ENCODE measurements at regions not wholly inside any gene's neighbourhood (a gene's known extent, or its start where the extent isn't known, plus 50 kb on each side); places are given as distances from the start of the nearest gene placed in this dataset.

DNA sequence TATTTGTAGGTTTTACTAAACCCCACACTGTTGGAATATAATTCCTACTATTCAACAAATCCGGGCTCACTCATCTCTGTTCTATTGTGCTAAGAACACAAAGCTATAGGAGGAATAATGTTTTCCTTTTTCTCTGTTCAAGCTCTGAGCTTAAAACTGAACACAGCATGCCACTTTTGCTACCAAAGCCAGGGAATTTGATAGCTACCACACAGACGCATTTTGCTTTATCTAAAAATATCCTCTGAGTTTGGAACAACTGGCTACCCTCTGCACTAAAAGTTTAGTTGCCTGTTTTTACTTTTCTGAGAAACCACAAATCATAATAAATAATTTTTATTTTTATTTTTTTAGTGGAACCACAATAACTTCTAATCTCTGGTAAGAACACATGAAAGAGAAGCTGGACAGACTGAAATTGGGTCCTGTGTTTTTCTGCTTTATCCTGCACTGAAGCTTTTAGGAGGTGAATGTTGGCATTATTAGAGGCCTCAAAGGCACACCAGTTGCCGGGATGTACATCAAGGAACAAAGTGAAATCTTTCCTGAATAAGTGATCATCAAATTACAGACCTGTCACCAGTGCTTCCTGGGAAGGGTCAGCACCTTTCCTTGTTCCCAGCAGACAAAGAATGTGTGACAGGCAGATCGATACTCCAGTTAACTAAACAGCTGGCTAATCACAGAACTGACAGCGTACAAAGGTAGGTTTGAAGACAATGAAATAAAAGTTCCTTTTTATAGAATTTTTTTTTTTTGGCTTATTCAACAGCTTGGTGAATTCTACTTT is 523.2 kb upstream of the TENM4 start:
- ChIA-PET POLR2A (ENCODE audit: partially characterized antibody) (no interaction called here), CTCF (ENCODE audit: partially characterized antibody) (interaction anchor here (0.6 to 1.1 kb wide), 3 partner anchors 18 to 1032 kb away, joined by 3 to 4 read pairs (median 3); no protein-coding TSS in a partner anchor)
- Histone ChIP-seq H4K8ac (ENCODE audit: extremely low read depth, insufficient read depth, low read length) (no peak overlapping the region), H3K79me2 (ENCODE audit: control insufficient read depth in 1 of 2, insufficient read depth in 2 of 2, low read length in 2 of 2) (no peaks in the 10 kb centered on the region), H3K36me3 (ENCODE audit: control insufficient read depth in 2 of 4, insufficient read depth in 4 of 4, low read length in 3 of 4) (no peaks in the 10 kb centered on the region), H3K4me3 (ENCODE audit: extremely low read depth in 1 of 4, insufficient read depth in 2 of 4, low read depth in 3 of 4, low read length in 4 of 4) (no peak overlapping the region), H3K4ac (replicated peaks; ENCODE audit: insufficient read length, low read depth, low read length) (no peak overlapping the region), H2BK120ac (replicated peaks; ENCODE audit: low read depth, low read length) (no peak overlapping the region), H3K27ac (ENCODE audit: low read depth, low read length) (no peak overlapping the region), H3K56ac (replicated peaks; ENCODE audit: insufficient read length, low read depth, low read length) (no peak overlapping the region), H3K9ac (replicated peaks in 1 of 4; ENCODE audit: extremely low read depth in 1 of 4, low read depth in 3 of 4, low read length in 3 of 4) (no peak overlapping the region), H3K9me3 (ENCODE audit: insufficient read depth in 2 of 2, low read depth in 1 of 2, low read length in 1 of 2) (peaks cover 3 to 4% of the 10 kb centered on the region in 2 experiments; a peak in 2 of 4 replicates), H3K23ac (ENCODE audit: insufficient read length) (no peak overlapping the region), H4K5ac (ENCODE audit: insufficient read length, low read depth, low read length) (no peak overlapping the region), H4K20me1 (replicated peaks in 1 of 2; ENCODE audit: control insufficient read depth in 1 of 2, insufficient read depth in 2 of 2, low read length in 2 of 2) (no peaks in the 10 kb centered on the region), H2AFZ (ENCODE audit: low read length) (no peak overlapping the region), H2AK5ac (ENCODE audit: low read depth, low read length) (no peak overlapping the region), H2BK15ac (ENCODE audit: low read length) (no peak overlapping the region), H3K27me3 (replicated peaks in 1 of 4; ENCODE audit: control insufficient read depth in 3 of 4, extremely low read depth in 1 of 4, insufficient read depth in 3 of 4, low read length in 3 of 4) (no peaks in the 10 kb centered on the region), H3K4me1 (replicated peaks in 1 of 4; ENCODE audit: control insufficient read depth in 3 of 4, insufficient read depth in 4 of 4, low read length in 3 of 4) (no peaks in the 10 kb centered on the region), H4K91ac (replicated peaks; ENCODE audit: insufficient read length, low read length) (no peak overlapping the region), H3K23me2 (ENCODE audit: low read depth, low read length) (no peaks in the 10 kb centered on the region), H2BK20ac (ENCODE audit: low read length) (no peak overlapping the region), H2BK12ac (ENCODE audit: low read depth, low read length) (no peak overlapping the region), H3K79me1 (ENCODE audit: low read depth, low read length) (no peaks in the 10 kb centered on the region), H3K18ac (ENCODE audit: extremely low read depth, low read length) (no peak overlapping the region), H2BK5ac (ENCODE audit: low read depth, low read length) (no peak overlapping the region), H3K4me2 (ENCODE audit: insufficient read depth in 1 of 2, low read depth in 2 of 2, low read length in 2 of 2) (no peak overlapping the region), H3K14ac (ENCODE audit: insufficient read length) (no peak overlapping the region)
- no peak for DNase-seq (ENCODE audit: low read depth in 1 of 2, low spot score in 2 of 2)
- FAIRE-seq = no peak
- WGBS, 2 experiments (ENCODE audit: extremely low coverage in 1 of 2, insufficient coverage in 1 of 2, insufficient read length in 1 of 2, insufficient replicate concordance in 2 of 2, low coverage in 1 of 2, low lambda C conversion rate in 2 of 2, missing lambda C conversion rate in 1 of 2) = 87% methylated on average over 5 of the region's 5 CpGs; no CpG with 5 or more reads in 1 of the 2 experiments
- no peak for TF ChIP-seq NANOG (IDR thresholded peaks at IDR 0.05; ENCODE audit: insufficient read depth, low read depth, low read length, poor library complexity, severe bottlenecking)
- TF ChIP-seq, protein P1, sequence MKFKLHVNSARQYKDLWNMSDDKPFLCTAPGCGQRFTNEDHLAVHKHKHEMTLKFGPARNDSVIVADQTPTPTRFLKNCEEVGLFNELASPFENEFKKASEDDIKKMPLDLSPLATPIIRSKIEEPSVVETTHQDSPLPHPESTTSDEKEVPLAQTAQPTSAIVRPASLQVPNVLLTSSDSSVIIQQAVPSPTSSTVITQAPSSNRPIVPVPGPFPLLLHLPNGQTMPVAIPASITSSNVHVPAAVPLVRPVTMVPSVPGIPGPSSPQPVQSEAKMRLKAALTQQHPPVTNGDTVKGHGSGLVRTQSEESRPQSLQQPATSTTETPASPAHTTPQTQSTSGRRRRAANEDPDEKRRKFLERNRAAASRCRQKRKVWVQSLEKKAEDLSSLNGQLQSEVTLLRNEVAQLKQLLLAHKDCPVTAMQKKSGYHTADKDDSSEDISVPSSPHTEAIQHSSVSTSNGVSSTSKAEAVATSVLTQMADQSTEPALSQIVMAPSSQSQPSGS (IDR thresholded peaks at IDR 0.05; ENCODE audit: low read length) = no peak
- no peak for TF ChIP-seq CREB1 (IDR thresholded peaks at IDR 0.05)
- TF ChIP-seq EP300 (IDR thresholded peaks at IDR 0.05; ENCODE audit: borderline replicate concordance in 1 of 2, low read depth in 2 of 2, low read length in 2 of 2) = no peak
- no peak for TF ChIP-seq ASH2L (IDR thresholded peaks at IDR 0.05; ENCODE audit: low read length)
- TF ChIP-seq CEBPB (IDR thresholded peaks at IDR 0.05; ENCODE audit: low read depth, low read length) = no peak
- TF ChIP-seq BRCA1 (IDR thresholded peaks at IDR 0.05; ENCODE audit: low read depth, low read length) = no peak
- no peak for TF ChIP-seq FOSL1 (IDR thresholded peaks at IDR 0.05; ENCODE audit: insufficient read depth, low read depth, low read length)
- TF ChIP-seq KDM4A (IDR thresholded peaks at IDR 0.05; ENCODE audit: low read depth, low read length, severe bottlenecking) = no peak
- TF ChIP-seq TCF12 (IDR thresholded peaks at IDR 0.05; ENCODE audit: low read depth, low read length) = no peak
- TF ChIP-seq PHF8 (conservative IDR thresholded peaks at IDR 0.05; ENCODE audit: low read depth, low read length) = no peak
- no peak for TF ChIP-seq SIX5 (IDR thresholded peaks at IDR 0.05; ENCODE audit: low read depth, low read length)

Data from H1 (cell line).